ENCODE measurements at regions not wholly inside any gene's neighbourhood (a gene's known extent, or its start where the extent isn't known, plus 50 kb on each side); places are given as distances from the start of the nearest gene placed in this dataset.

DNA sequence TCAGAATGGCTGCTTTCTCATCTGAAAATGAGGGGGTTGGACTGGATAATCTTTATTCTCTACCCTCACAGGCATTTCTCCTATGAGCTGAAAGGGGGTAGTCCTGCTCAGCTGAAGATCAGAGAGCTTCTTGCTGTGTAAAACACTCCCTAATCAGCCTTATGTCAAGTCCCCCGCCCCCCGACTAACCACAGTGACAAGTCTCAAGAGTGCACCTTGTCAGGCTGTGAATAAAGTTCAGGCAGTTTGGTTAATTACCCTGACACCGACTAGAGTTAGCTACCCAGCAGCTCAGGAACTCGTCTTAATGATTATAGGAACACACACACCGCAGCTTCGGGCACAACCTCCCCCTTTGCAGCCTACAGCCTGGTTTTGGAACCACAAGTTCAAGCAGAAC is 513.7 kb downstream of the RPS24 start:
- H3K9ac ChIP-seq (ENCODE audit: insufficient read depth, low read length) = no peak overlapping the region
- peaks cover 24% of the 10 kb centered on the region for H3K4me1 ChIP-seq (ENCODE audit: control insufficient read depth, extremely low read depth, insufficient read depth, low read length)
- H4K20me1 ChIP-seq (ENCODE audit: control insufficient read depth, extremely low read depth, insufficient read depth, low read length) = no peaks in the 10 kb centered on the region
- DNase-seq (ENCODE audit: low read depth in 2 of 2) = no peak
- H3K27me3 ChIP-seq (ENCODE audit: control insufficient read depth, insufficient read depth, low read length) = peaks cover 11% of the 10 kb centered on the region
- no peaks in the 10 kb centered on the region for H3K9me3 ChIP-seq (ENCODE audit: control insufficient read depth, insufficient read depth, low read depth, low read length)
- H3K4me2 ChIP-seq (ENCODE audit: extremely low read depth, insufficient read depth, low read length) = no peak overlapping the region
- TF ChIP-seq EZH2 (IDR thresholded peaks at IDR 0.05; ENCODE audit: low read length, missing control alignments) = no peak
- TF ChIP-seq CTCF (conservative IDR thresholded peaks at IDR 0.05 in 1 of 2, IDR thresholded peaks at IDR 0.05 in 1 of 2; ENCODE audit: low read depth in 1 of 2, low read length in 2 of 2) = no peak
- H3K79me2 ChIP-seq (ENCODE audit: control insufficient read depth, insufficient read depth, low read length) = no peaks in the 10 kb centered on the region
- H3K36me3 ChIP-seq (ENCODE audit: control insufficient read depth, insufficient read depth, low read length) = no peaks in the 10 kb centered on the region
- no peak overlapping the region for H2AFZ ChIP-seq (ENCODE audit: low read length)
- no peak overlapping the region for H3K4me3 ChIP-seq (replicated peaks in 1 of 4; ENCODE audit: control extremely low read depth in 1 of 4, insufficient read depth in 1 of 4, low read depth in 3 of 4, low read length in 4 of 4)
- H3K27ac ChIP-seq (ENCODE audit: insufficient read depth, low read length) = no peak overlapping the region

DNA sequence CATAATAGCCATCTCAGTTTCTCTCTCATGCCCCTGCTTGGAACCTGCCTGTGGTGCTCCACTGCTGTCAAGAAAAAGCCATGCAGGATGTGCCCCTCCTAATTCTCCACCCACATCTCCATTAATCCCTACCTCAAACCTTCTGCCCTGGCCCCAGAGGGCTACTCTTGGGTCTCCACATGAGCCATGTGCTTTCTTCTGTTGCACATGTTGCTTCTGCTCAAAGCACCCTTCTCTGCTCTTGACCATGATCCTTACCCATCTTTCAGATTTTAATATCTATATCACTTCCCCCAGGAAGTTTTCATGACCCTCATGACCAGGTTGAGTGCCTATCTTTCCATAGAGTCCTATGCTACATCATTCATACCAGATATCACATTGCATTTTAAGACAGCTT is 514.2 kb downstream of the RPS24 start:
- TF ChIP-seq EZH2 (IDR thresholded peaks at IDR 0.05; ENCODE audit: low read length, missing control alignments) (no peak), CTCF (conservative IDR thresholded peaks at IDR 0.05 in 1 of 2, IDR thresholded peaks at IDR 0.05 in 1 of 2; ENCODE audit: low read depth in 1 of 2, low read length in 2 of 2) (no peak)
- peaks cover 11% of the 10 kb centered on the region for H3K27me3 ChIP-seq (ENCODE audit: control insufficient read depth, insufficient read depth, low read length)
- H3K9ac ChIP-seq (ENCODE audit: insufficient read depth, low read length) = no peak overlapping the region
- no peaks in the 10 kb centered on the region for H3K79me2 ChIP-seq (ENCODE audit: control insufficient read depth, insufficient read depth, low read length)
- no peak overlapping the region for H3K4me3 ChIP-seq (replicated peaks in 1 of 4; ENCODE audit: control extremely low read depth in 1 of 4, insufficient read depth in 1 of 4, low read depth in 3 of 4, low read length in 4 of 4)
- H3K9me3 ChIP-seq (ENCODE audit: control insufficient read depth, insufficient read depth, low read depth, low read length) = no peaks in the 10 kb centered on the region
- H4K20me1 ChIP-seq (ENCODE audit: control insufficient read depth, extremely low read depth, insufficient read depth, low read length) = no peaks in the 10 kb centered on the region
- H3K27ac ChIP-seq (ENCODE audit: insufficient read depth, low read length) = no peak overlapping the region
- H3K4me2 ChIP-seq (ENCODE audit: extremely low read depth, insufficient read depth, low read length) = no peak overlapping the region
- DNase-seq (ENCODE audit: low read depth in 2 of 2) = no peak
- no peak overlapping the region for H2AFZ ChIP-seq (ENCODE audit: low read length)
- no peaks in the 10 kb centered on the region for H3K36me3 ChIP-seq (ENCODE audit: control insufficient read depth, insufficient read depth, low read length)
- peaks cover 20% of the 10 kb centered on the region for H3K4me1 ChIP-seq (ENCODE audit: control insufficient read depth, extremely low read depth, insufficient read depth, low read length)

- Histone ChIP-seq H3K4me3 (replicated peaks in 1 of 4; ENCODE audit: control extremely low read depth in 1 of 4, insufficient read depth in 1 of 4, low read depth in 3 of 4, low read length in 4 of 4) (no peak overlapping the region), H3K36me3 (ENCODE audit: control insufficient read depth, insufficient read depth, low read length) (no peaks in the 10 kb centered on the region), H2AFZ (ENCODE audit: low read length) (no peak overlapping the region), H3K9ac (ENCODE audit: insufficient read depth, low read length) (no peak overlapping the region), H3K79me2 (ENCODE audit: control insufficient read depth, insufficient read depth, low read length) (no peaks in the 10 kb centered on the region), H3K27me3 (ENCODE audit: control insufficient read depth, insufficient read depth, low read length) (peaks cover 11% of the 10 kb centered on the region), H3K4me1 (ENCODE audit: control insufficient read depth, extremely low read depth, insufficient read depth, low read length) (peaks cover 15% of the 10 kb centered on the region), H3K9me3 (ENCODE audit: control insufficient read depth, insufficient read depth, low read depth, low read length) (no peaks in the 10 kb centered on the region), H3K27ac (ENCODE audit: insufficient read depth, low read length) (no peak overlapping the region), H4K20me1 (ENCODE audit: control insufficient read depth, extremely low read depth, insufficient read depth, low read length) (no peaks in the 10 kb centered on the region), H3K4me2 (ENCODE audit: extremely low read depth, insufficient read depth, low read length) (no peak overlapping the region)
- no peak for DNase-seq (ENCODE audit: low read depth in 2 of 2)
- TF ChIP-seq EZH2 (IDR thresholded peaks at IDR 0.05; ENCODE audit: low read length, missing control alignments) (no peak), CTCF (conservative IDR thresholded peaks at IDR 0.05 in 1 of 2, IDR thresholded peaks at IDR 0.05 in 1 of 2; ENCODE audit: low read depth in 1 of 2, low read length in 2 of 2) (no peak)
Measured at GRCh38 chr10:78548369-78548768, 514.7 kb downstream of the RPS24 start.
